IMR-90 (cell line): ENCODE measurements at regions not wholly inside any gene's neighbourhood (a gene's known extent, or its start where the extent isn't known, plus 50 kb on each side); places are given as distances from the start of the nearest gene placed in this dataset.

Source experiments
- ATAC-seq: fragments of 200-7000 bp; cut with Tn5 transposase; 2 replicates; pipeline ENCODE4 v1.9.1; 2020; ENCODE audit warnings: low read depth, mild to moderate bottlenecking, moderate library complexity
- BruUV-seq: library from RNA; stranded (reverse); fragments of 400-500 nt; replicated peaks from 2 replicates; lab custom pipeline; 2021; lab: Mats Ljungman, UMichigan
- CTCF ChIA-PET: fragments of 300-600 bp; formaldehyde crosslinking; extraction: SDS; loops from one replicate; lab custom pipeline; 2021; ENCODE audit warnings: antibody characterized with exemption; lab: Yijun Ruan, JAX
- POLR2A ChIA-PET: fragments of 300-600 bp; sonication (Branson Sonifier 250); formaldehyde crosslinking; loops from one replicate; lab custom pipeline; 2022; ENCODE audit warnings: antibody characterized with exemption; ENCODE audit not compliant: unreplicated experiment; lab: Charles Lee
- DNase-seq: peaks from one replicate; pipeline ENCODE4 v3.0.0; 2013
- H2AFZ ChIP-seq: replicated peaks from 2 replicates; pipeline ENCODE3; 2013; ENCODE audit warnings: low read length, mild to moderate bottlenecking; ENCODE audit not compliant: poor library complexity
- H2AK5ac ChIP-seq: 2 replicates; pipeline ENCODE4 v1.6.1; 2013; ENCODE audit warnings: low read depth, low read length, inconsistent platforms
- H2AK9ac ChIP-seq: replicated peaks from 2 replicates; pipeline ENCODE3; 2013; ENCODE audit warnings: mild to moderate bottlenecking, low read depth, low read length, moderate library complexity; ENCODE audit not compliant: poor library complexity
- H2BK120ac ChIP-seq: 2 replicates; pipeline ENCODE4 v1.6.1; 2013; ENCODE audit warnings: low read depth, low read length, inconsistent platforms
- H2BK15ac ChIP-seq: 3 replicates; pipeline ENCODE4 v1.6.1; 2013; ENCODE audit warnings: low read depth, low read length, inconsistent platforms
- H2BK20ac ChIP-seq: 2 replicates; pipeline ENCODE4 v1.6.1; 2013; ENCODE audit warnings: low read depth, mild to moderate bottlenecking, inconsistent platforms, low read length, moderate library complexity
- H2BK5ac ChIP-seq: 2 replicates; pipeline ENCODE4 v1.6.1; 2013; ENCODE audit warnings: mild to moderate bottlenecking, low read depth, low read length, inconsistent platforms; ENCODE audit not compliant: poor library complexity, severe bottlenecking
- H3K14ac ChIP-seq: replicated peaks from 2 replicates; pipeline ENCODE4 v1.6.1; 2013; ENCODE audit warnings: low read depth, low read length, inconsistent platforms
- H3K18ac ChIP-seq: 2 replicates; pipeline ENCODE4 v1.6.1; 2013; ENCODE audit warnings: low read depth, low read length, control low read depth
- H3K23ac ChIP-seq: 2 replicates; pipeline ENCODE4 v1.6.1; 2013; ENCODE audit warnings: low read depth, low read length, inconsistent platforms
- H3K27ac ChIP-seq: 2 replicates; pipeline ENCODE4 v1.5.1; 2013; ENCODE audit warnings: mild to moderate bottlenecking, control low read depth, low read length; ENCODE audit not compliant: insufficient read depth
- H3K27me3 ChIP-seq: 2 replicates; pipeline ENCODE4 v1.6.1; 2013; ENCODE audit warnings: low read length; ENCODE audit not compliant: control insufficient read depth, insufficient read depth
- H3K36me3 ChIP-seq: 2 replicates; pipeline ENCODE4 v1.6.1; 2013; ENCODE audit warnings: low read length, mixed read lengths; ENCODE audit not compliant: control insufficient read depth, insufficient read depth
- H3K4ac ChIP-seq: 2 replicates; pipeline ENCODE4 v1.6.1; 2013; ENCODE audit warnings: low read depth, low read length, inconsistent platforms
- H3K4me1 ChIP-seq: 2 replicates; pipeline ENCODE4 v1.6.1; 2013; ENCODE audit warnings: low read length, mixed read lengths; ENCODE audit not compliant: control insufficient read depth, insufficient read depth
- H3K4me2 ChIP-seq: 2 replicates; pipeline ENCODE4 v1.6.1; 2013; ENCODE audit warnings: low read depth, mild to moderate bottlenecking, control low read depth, low read length, moderate library complexity
- H3K4me3 ChIP-seq: 2 replicates; pipeline ENCODE4 v1.5.1; 2013; ENCODE audit warnings: low read depth, mild to moderate bottlenecking, control low read depth, low read length, moderate library complexity; ENCODE audit not compliant: insufficient read depth
- H3K56ac ChIP-seq: 2 replicates; pipeline ENCODE4 v1.6.1; 2013; ENCODE audit warnings: low read length, inconsistent platforms; ENCODE audit not compliant: insufficient read depth; ENCODE audit errors: extremely low read depth
- H3K79me1 ChIP-seq, 2 experiments: 2 replicates each; pipeline ENCODE4 v1.6.1; 2013; ENCODE audit warnings: low read length in 2 of 2, inconsistent platforms in 1 of 2, low read depth in 1 of 2
- H3K9ac ChIP-seq: 2 replicates; pipeline ENCODE4 v1.6.1; 2013; ENCODE audit warnings: low read depth, low read length, control low read depth
- H3K9me1 ChIP-seq: 2 replicates; pipeline ENCODE4 v1.6.1; 2013; ENCODE audit warnings: low read length, inconsistent platforms; ENCODE audit not compliant: insufficient read depth
- H3K9me3 ChIP-seq: 2 replicates; pipeline ENCODE4 v1.6.1; 2013; ENCODE audit warnings: low read length; ENCODE audit not compliant: control insufficient read depth, insufficient read depth
- H4K20me1 ChIP-seq: 2 replicates; pipeline ENCODE4 v1.6.1; 2013; ENCODE audit warnings: low read length, inconsistent platforms; ENCODE audit not compliant: insufficient read depth
- H4K5ac ChIP-seq: 2 replicates; pipeline ENCODE4 v1.6.1; 2013; ENCODE audit warnings: mild to moderate bottlenecking, low read depth, low read length, control low read depth
- H4K8ac ChIP-seq, 2 experiments: 2 replicates each; pipeline ENCODE4 v1.6.1; 2013; ENCODE audit warnings: low read depth in 2 of 2, low read length in 2 of 2, control low read depth in 1 of 2, inconsistent platforms in 1 of 2
- H4K91ac ChIP-seq: 2 replicates; pipeline ENCODE4 v1.6.1; 2013; ENCODE audit warnings: low read depth, low read length, inconsistent platforms; ENCODE audit not compliant: insufficient read depth
- MAFK ChIP-seq: IDR thresholded peaks from 2 replicates; pipeline ENCODE4 v1.6.1; 2012; ENCODE audit warnings: low read depth, low read length, improper control_type of control experiment
- MAZ ChIP-seq: IDR thresholded peaks from 2 replicates; pipeline ENCODE4 v1.6.1; 2012; ENCODE audit warnings: low read depth, mild to moderate bottlenecking, low read length, improper control_type of control experiment, moderate library complexity, borderline replicate concordance
- POLR2A ChIP-seq: IDR thresholded peaks from 2 replicates; pipeline ENCODE4 v1.6.1; 2012; ENCODE audit warnings: mild to moderate bottlenecking, low read depth, low read length
- RAD21 ChIP-seq: IDR thresholded peaks from 2 replicates; pipeline ENCODE4 v1.6.1; 2012; ENCODE audit warnings: low read length, improper control_type of control experiment
- RFX5 ChIP-seq: IDR thresholded peaks from 2 replicates; pipeline ENCODE4 v1.8.0; 2012; ENCODE audit warnings: low read depth, mild to moderate bottlenecking, low read length, moderate library complexity
- SMC3 ChIP-seq: fragments of 150-350 bp; IDR thresholded peaks from 2 replicates; pipeline ENCODE4 v1.6.1; 2016; ENCODE audit warnings: low read depth, mild to moderate bottlenecking, antibody characterized with exemption, low read length, moderate library complexity
- WGBS, 2 experiments: methylation state at CpG; one replicate each; pipeline versions ENCODE4 v1.1.5 to v1.1.7; 2013; ENCODE audit warnings: missing lambda C conversion rate in 2 of 2; ENCODE audit not compliant: insufficient read length in 1 of 2; ENCODE audit errors: extremely low coverage in 2 of 2; 5-methylcytosine and 5-hydroxymethylcytosine counted together
- dilution Hi-C: fragments of 300-500 bp; cut with HindIII; formaldehyde crosslinking; loops from one replicate; pipeline ENCODE4 v1.14.3; 2018; ENCODE audit warnings: low sequenced_read_pairs; ENCODE audit not compliant: unreplicated experiment
- in situ Hi-C: fragments of 300-500 bp; cut with MboI; formaldehyde crosslinking; loops from 3 replicates; pipeline ENCODE4 v1.14.3; 2019; ENCODE audit warnings: low sequenced_read_pairs, inconsistent platforms, mixed read lengths
- intact Hi-C: fragments of 100-400 bp; cut with micrococcal nuclease; formaldehyde crosslinking; loops from 2 replicates; pipeline ENCODE4 v1.10.0; 2022
- TF ChIP-seq, protein P1 (sequence below): fragments of 150-350 bp; IDR thresholded peaks from 2 replicates; pipeline ENCODE4 v1.6.1; 2017; ENCODE audit warnings: mild to moderate bottlenecking, antibody characterized with exemption, low read length, low read depth
- TF ChIP-seq, protein P2 (sequence below): conservative IDR thresholded peaks from 2 replicates; pipeline ENCODE4 v1.5.1; 2012; ENCODE audit warnings: mild to moderate bottlenecking, low read depth, low read length, improper control_type of control experiment

DNA sequence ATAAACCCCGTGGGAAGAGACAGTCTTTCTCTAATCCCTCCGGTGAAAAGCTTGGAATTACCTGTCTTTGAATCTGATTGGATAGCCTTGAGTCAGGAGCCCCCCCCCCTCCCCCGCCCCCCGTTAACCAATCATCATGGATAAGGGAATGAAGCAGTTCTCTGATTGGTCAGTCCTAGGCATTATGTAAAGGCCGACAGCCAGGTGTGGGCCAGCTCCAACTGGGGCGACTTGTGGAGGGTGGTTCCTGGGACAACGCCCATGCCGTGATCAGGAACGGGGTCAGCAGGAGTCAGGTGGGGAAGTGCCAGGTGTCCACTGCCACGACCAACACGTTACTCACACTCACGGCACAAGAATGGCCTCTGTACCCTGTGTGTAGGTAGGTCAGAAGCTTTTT lies 406.8 kb upstream of the SULF2 start:
- Histone ChIP-seq H4K91ac (no peak overlapping the region), H3K27me3 (peaks cover 2% of the 10 kb centered on the region; the same call in 1 of the 2 replicates), H2BK5ac (no peak overlapping the region), H3K9ac (no peak overlapping the region), H2BK20ac (no peak overlapping the region), H2BK120ac (no peak overlapping the region), H2AFZ (no peak overlapping the region), H3K36me3 (no peaks in the 10 kb centered on the region), H3K27ac (no peak overlapping the region), H2AK9ac (no peak overlapping the region), H3K18ac (no peak overlapping the region), H3K23ac (no peak overlapping the region), H3K9me3 (no peaks in the 10 kb centered on the region), H2AK5ac (no peak overlapping the region), H3K9me1 (no peaks in the 10 kb centered on the region), H4K5ac (no peak overlapping the region), H3K79me1 (no peaks in the 10 kb centered on the region), H3K4me2 (no peak overlapping the region), H3K4ac (no peak overlapping the region), H3K14ac (no peak overlapping the region), H3K4me1 (no peaks in the 10 kb centered on the region), H3K4me3 (no peak overlapping the region), H4K20me1 (no peaks in the 10 kb centered on the region), H3K56ac (no peak overlapping the region), H4K8ac (no peak overlapping the region), H2BK15ac (no peak overlapping the region)
- ATAC-seq, result no peak
- ChIA-PET CTCF (no interaction called here), POLR2A (no interaction called here)
- in situ Hi-C loops (no loop called here), dilution Hi-C loops (no loop called here), intact Hi-C loops (no loop called here)
- DNase-seq, result no peak
- no peak for TF ChIP-seq MAZ
- TF ChIP-seq POLR2A, result no peak
- TF ChIP-seq, protein P1, sequence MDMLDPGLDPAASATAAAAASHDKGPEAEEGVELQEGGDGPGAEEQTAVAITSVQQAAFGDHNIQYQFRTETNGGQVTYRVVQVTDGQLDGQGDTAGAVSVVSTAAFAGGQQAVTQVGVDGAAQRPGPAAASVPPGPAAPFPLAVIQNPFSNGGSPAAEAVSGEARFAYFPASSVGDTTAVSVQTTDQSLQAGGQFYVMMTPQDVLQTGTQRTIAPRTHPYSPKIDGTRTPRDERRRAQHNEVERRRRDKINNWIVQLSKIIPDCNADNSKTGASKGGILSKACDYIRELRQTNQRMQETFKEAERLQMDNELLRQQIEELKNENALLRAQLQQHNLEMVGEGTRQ, result no peak
- TF ChIP-seq RAD21, result no peak
- TF ChIP-seq RFX5, result no peak
- TF ChIP-seq, protein P2, sequence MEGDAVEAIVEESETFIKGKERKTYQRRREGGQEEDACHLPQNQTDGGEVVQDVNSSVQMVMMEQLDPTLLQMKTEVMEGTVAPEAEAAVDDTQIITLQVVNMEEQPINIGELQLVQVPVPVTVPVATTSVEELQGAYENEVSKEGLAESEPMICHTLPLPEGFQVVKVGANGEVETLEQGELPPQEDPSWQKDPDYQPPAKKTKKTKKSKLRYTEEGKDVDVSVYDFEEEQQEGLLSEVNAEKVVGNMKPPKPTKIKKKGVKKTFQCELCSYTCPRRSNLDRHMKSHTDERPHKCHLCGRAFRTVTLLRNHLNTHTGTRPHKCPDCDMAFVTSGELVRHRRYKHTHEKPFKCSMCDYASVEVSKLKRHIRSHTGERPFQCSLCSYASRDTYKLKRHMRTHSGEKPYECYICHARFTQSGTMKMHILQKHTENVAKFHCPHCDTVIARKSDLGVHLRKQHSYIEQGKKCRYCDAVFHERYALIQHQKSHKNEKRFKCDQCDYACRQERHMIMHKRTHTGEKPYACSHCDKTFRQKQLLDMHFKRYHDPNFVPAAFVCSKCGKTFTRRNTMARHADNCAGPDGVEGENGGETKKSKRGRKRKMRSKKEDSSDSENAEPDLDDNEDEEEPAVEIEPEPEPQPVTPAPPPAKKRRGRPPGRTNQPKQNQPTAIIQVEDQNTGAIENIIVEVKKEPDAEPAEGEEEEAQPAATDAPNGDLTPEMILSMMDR, result no peak
- TF ChIP-seq MAFK, result no peak
- no peak for TF ChIP-seq SMC3
- WGBS, 2 experiments, result 60% methylated on average over 1 of the region's 12 CpGs; no CpG with 5 or more reads in 1 of the 2 experiments
- no TSS peak for BruUV-seq
